ENCODE measurements at regions not wholly inside any gene's neighbourhood (a gene's known extent, or its start where the extent isn't known, plus 50 kb on each side); places are given as distances from the start of the nearest gene placed in this dataset.

DNA sequence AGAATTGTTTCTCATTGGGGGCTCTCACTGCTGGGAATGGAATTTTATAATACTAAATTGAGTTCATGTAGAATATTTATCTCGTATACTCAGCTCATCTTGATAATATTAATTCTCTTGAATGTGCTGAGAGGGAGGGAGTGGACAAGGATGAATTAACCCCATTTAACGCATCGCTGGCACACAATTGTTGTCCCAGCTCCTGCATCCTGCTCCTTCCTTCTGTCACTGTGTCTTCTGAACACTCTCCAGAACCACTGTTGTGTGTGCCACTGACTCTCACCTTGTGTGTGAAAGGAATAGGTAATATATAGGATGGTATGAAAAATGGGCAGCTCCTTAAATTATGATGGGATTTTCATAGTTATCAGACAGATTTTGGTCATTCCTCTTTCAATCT, 267.3 kb downstream of the MTRR start:
- no peak for DNase-seq (ENCODE audit: extremely low read depth in 1 of 2, low read depth in 1 of 2)

DNA sequence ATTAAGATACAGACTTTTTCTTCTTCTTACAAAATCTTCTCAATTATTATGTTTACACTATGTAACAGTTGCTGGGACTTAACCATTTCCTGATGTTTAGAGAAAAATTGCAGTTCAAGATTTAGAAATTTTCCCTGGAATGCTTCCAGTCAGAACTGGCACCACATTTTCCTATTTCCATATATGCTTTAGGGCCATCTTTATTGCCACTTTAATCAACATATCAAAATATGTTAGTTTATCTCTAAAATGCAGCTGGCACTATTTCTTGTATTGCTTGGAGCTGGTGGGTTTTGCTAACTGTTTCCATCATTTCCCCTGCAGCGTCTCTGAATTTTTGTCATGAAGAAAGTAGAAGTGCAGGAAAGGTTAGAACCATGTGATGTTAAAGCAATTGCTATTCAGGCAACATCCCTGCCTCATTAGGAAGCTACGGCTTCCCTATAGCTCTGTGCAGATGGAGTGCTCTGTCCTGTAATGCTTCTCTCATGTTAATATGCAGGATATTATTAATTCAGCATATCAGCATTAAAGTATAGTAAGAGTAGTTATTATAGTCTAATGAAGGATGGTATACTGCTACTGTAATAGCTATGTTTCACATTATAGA, 269.1 kb downstream of the MTRR start:
- no peak for DNase-seq (ENCODE audit: extremely low read depth in 1 of 2, low read depth in 1 of 2)

DNA sequence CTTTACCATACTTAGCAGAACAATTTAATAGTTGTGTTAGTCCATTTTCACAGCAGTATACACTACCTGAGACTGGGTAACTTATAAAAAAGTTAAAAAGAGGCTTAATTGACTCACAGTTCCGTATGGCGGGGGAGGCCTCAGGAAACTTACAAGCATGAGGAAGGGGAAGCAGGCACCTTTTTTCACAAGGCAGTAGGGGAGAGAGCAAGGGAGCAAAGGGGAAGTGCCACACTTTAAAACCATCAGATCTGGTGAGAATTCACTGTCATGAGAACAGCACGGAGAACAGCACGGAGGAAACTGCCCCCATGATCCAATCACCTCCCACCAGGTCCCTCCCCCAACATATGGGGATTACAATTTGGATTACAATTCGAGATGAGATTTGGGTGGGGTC, 269.9 kb downstream of the MTRR start:
- no peak for DNase-seq (ENCODE audit: extremely low read depth in 1 of 2, low read depth in 1 of 2)

DNA sequence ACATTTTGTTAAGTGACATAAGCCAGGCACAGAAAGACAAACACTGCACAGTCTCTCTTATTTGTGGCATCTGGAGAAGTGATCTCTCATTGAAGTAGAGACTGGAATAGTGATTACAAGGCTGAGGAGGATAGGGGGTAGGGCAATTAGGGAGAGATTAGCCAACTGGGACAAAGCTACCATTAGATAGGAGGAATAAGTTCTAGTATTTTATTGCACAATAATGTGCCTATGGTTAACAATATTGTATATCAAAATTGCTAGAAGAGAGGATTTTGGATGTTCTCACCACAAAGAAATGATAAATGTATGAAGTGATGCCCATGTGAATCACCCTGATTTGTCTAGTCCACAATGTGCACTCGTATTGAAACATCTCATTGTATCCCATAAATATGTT, 281.8 kb downstream of the MTRR start:
- no peak for DNase-seq (ENCODE audit: extremely low read depth in 1 of 2, low read depth in 1 of 2)

DNA sequence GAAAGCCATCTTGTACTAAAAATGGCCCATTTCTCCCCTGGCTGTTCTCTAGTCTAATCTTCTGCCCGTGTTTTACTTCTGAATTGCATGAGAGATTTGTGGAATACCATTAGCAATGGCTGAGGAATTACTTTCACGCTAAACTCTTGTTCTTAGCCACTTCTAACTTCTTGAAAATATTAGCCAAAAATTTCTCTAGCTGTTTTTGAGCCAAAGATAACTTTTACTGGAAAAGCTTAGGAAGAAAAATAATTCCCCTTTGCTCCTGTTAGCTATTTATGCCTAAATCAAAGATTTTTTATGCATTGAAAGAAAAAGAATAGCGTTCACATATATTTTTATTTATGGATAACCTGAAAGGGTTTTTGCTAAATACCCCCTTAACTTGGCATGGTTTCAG, 287.8 kb downstream of the MTRR start:
- no peak for DNase-seq (ENCODE audit: extremely low read depth in 1 of 2, low read depth in 1 of 2)

DNA sequence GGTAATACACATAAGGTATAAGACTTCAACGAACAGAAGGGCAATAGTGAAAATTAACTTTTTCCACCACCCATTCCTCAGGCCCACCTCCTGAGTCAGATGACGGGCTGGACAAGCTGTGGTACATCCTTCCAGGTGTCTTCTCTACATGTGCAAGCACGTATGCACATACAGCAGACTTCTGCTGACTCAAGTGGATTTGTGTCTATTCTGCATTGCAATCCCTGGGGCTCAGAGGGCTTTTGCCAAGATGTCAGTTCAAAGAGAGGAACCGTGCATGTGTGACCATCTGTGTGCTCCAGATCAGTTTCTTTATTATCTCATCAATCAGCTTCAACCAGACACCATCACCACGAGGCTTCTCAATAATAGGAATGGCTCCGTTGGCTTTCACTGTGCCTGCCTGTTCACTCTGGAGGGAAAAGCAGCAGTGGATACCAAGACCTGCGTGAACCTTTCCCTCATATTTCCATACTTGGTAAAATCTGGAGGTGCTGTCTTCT, 288.4 kb downstream of the MTRR start:
- no peak for DNase-seq (ENCODE audit: extremely low read depth in 1 of 2, low read depth in 1 of 2)

DNA sequence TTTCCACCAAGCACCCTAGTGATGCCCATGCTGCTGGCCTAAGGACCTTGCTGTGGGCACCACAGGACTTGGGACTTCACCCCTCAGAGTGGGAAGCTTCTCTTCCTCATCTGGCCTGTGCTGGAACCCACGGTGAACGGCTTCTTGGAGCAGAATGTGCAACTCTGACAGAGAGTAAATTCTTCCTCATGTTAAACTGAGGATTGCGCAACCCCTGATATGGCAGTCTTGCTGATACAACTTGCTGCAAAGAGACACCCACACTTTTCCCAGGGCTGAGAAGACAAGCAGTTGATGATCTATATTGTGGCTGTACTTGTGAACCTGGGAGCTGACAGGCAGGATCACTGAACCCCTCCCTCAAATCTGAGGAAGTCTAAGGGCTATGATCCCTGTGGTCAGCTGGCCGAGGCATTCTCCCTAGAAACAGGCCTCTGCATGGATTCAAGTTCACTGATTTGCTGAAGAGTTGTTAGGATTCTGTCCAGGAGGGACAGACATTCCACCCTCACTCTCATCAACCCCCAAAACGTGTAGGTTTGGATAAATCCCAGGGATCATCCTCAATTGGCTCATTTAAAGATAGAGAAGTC, 307.2 kb downstream of the MTRR start:
- no peak for DNase-seq (ENCODE audit: extremely low read depth in 1 of 2, low read depth in 1 of 2)

DNA sequence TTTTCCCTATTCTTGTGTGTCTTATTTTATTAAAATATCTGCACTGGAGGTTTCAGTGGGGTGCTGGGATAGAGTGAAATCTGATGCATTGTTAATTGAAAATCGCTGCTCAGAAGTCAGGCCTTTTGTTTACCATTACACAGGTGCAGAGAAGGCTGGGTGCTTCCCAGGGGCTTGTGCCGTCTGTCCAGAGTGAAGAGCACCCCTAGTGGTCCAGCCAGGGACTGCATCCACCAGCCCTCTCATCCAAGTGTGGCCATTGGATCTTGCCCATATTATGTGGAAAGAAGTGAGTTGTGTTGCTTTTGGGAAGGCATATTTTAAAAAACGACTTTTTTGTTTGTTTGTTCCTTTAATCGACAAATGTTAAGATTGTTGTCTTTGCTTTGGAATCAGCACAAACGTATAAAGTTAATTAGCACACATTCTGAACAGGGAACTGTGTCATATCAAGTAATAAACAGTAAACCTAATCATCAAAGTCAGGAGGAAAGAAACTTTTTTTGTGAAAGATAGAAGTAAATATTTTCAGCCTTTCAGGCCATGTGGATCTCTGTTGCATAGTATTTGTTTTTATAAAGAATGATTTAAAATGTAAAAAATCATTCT, 315.6 kb downstream of the MTRR start:
- peak; percentile 1 to 11 for DNase-seq (ENCODE audit: extremely low read depth in 1 of 2, low read depth in 1 of 2)

DNA sequence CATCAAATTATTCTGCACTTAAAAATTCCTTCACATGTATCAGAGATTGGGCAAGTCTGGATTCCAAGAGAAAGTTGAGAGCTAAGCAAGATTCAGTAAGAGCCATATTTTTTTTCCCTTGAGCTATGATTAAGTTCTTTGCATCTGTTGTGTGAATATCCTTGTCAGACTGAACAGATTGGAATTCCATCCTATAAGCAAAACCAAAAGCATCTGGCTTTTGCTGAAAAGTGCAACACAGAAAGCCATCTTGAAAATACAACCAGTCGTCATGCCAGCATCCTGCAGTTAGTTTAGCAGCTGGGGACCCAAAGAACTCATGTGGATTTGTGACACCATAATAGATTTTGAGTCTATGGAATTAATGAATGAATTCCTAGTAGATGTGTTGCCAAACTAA, 316.9 kb downstream of the MTRR start:
- DNase-seq (ENCODE audit: extremely low read depth in 1 of 2, low read depth in 1 of 2): no peak

DNA sequence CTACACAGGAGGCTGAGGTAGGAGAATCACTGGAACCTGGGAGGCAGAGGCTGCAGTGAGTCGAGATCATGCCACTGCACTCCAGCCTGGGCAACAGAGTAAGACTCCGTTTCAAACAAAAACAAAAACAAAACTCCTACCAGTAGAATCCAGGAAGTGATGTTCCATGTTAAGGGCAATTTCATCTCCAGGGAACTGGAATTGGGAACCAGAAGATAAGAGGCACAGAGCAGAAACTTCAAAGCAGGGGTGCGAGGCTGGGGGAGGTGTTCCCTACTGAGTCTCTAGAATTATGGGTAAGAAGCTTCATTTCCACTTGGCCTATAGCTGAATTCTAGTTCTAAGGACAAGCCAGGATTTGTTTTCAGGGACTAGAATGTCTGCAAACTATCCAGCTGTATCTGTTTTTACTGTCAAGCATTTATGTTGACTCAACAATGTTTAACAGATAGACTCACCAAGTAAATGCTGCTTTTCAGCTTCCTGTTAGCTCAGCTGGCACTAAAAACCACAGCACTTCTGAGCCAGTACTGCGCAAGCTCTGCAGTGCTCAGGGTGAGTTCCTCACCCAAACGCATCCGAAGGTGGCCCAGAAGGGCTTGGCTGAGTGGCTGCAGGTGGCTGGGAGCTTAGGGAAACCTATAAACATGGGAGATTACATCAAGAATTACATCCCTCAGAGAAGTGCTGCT, 320.1 kb downstream of the MTRR start:
- no peak for DNase-seq (ENCODE audit: extremely low read depth in 1 of 2, low read depth in 1 of 2)

DNA sequence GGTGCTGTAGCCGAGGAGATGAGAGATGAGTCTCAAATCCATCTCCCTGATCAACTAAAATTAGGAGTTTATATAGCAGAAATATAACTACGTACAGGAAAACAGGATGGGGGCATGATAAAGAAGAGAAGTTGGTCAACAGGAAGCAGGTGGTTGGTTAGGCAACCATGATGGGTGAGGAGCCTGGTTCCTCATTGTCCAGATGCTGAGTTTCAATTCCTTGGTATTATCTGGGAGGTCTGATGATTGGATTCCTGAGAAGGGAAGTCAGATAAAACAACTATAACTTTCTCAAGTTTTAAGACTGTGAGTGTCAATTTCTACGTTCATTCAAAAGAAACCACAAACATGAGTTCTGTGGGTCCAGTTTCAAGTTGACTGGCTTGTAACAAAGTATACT, 323.9 kb downstream of the MTRR start:
- no peak for DNase-seq (ENCODE audit: extremely low read depth in 1 of 2, low read depth in 1 of 2)

DNA sequence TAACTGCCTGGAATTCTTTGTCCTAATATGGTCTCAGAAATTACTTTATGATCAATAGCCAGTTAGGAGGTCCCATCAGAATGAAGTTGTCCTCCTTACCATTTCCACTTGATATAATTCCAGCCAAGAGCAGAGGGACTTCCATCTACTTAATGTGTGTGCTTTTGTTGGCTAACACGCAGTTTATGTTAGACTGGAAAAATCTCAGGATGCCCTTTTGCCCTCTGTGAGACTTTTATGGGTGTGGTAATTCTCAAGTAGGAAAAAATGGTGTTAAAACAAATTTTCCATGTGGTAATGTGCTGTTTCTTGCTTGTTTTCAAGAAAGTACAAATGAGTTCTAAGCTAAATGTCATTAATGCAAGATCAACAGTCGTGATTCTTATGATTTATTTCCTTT, 327.1 kb downstream of the MTRR start:
- DNase-seq (ENCODE audit: extremely low read depth in 1 of 2, low read depth in 1 of 2): no peak

DNA sequence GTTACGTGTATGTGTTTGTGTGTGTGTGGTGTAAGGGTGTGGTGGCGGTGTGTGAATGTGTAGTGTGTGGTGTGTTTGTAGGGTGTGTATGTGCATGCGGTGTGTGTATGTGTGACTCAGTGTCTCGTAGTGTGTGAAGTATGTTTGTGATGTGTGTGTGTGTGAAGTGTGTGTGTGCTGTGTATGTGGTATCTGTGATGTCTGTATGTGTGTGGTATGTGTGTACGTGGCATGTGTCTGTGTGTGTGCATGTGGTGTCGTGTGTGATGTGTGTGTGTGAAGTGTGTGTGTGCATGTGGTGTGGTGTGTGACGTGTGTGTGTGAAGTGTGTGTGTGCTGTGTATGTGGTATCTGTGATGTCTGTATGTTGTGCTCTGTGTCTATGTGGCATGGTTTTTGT, 339.4 kb downstream of the MTRR start:
- no peak for DNase-seq (ENCODE audit: extremely low read depth in 1 of 2, low read depth in 1 of 2)

DNA sequence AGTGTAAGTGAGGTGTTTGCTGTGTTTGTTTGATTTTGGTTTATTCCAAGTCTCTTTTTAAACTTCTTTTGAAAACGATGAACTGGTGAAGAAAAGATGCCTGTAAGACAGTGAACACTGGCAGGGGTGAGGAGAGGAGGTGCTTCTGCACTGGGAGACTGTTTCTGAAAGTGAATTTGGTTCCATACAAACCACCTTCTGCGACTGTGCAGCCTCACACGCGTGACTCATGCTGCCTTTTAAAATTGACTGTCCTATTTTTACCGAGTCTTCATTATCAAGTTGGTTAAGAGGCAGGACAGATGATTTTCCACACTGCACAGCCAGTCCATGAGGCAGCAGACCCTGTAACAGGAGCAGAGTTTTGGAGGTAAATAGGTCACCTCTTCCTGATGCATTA, 340.6 kb downstream of the MTRR start:
- no peak for DNase-seq (ENCODE audit: extremely low read depth in 1 of 2, low read depth in 1 of 2)

DNA sequence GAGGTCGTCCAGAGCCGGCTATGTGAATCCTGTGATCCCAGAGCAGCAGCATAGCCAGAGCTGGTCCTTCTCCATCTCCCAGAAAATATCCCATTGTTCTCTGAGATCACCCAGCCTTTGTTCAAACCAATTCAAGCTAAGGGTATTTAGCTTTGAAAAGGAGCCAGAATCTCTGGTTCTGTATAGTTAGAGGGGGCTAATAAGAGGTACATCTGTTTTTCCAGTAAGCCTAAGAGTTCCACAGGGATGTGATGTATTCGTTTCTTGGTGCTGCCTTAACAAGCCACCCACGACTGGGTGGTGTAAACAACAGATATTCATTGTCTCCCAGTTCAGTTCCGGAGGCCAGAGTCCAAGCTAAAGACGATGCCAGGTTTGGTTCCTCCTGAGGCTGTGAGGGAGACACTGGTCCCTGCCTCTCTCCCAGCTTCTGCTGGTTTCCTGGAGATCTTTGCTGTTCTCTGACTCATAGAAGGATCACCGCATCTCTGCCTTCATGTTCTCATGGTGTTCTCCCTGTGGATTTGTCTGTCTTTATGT, 344.8 kb downstream of the MTRR start:
- DNase-seq (ENCODE audit: extremely low read depth in 1 of 2, low read depth in 1 of 2): no peak

DNA sequence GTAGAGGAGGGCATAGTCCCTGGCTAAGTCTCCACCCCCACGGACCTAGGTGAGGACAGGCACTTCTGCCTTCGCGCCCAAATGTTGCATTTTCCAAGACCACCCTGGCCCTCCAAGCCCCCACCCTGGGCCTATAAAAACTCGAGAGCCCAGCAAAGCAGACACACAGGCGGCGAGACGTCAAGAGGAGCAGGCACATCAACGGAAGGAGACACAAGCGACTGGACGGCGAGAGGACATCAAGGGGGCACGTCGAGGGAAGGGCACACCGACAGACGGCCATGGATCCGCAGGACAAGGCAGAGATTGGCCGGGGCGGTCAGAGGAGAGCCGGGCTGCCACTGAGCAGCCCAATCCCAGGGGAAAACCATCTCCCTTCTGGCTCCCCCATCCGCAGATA, 348.0 kb downstream of the MTRR start:
- no peak for DNase-seq (ENCODE audit: extremely low read depth in 1 of 2, low read depth in 1 of 2)

DNA sequence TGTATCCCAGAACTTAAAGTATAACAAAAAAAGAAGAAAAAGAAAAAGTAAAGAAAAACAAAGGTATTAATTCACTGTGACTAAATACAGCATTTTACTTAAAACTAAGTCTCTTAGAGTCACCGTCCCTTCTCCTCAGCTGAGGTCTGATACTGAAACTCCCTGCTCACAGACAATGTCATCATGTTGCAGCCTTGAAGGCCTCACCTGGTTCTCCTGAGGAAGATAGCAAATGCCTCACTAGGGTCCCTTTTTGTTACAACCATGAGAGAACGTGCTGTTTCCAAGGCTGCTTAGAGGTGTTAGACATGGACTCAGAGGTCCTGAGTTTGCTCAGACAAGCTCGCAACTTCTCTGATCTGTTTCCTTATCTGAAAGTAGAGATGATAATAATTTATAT, 357.2 kb downstream of the MTRR start:
- no peak for DNase-seq (ENCODE audit: extremely low read depth in 1 of 2, low read depth in 1 of 2)

DNA sequence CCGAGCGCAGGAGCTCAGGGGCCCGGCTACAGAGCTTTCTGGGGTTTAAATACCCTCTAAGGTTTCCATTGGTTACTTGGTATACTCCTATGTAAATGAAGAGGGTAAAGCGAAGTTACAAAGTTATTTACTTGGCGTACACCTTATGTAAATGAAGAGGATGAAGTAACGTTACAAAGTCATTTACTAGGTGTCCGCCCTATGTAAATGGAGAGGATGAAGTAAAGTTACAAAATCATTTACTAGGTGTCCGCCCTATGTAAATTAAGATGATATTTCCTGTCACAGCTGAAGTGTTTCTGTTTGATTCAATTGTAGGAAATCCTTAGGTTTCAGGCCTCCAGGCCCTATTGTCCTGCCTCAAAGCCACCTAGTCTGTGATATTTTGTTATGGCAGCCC, 358.2 kb downstream of the MTRR start:
- DNase-seq (ENCODE audit: extremely low read depth in 1 of 2, low read depth in 1 of 2): no peak

DNA sequence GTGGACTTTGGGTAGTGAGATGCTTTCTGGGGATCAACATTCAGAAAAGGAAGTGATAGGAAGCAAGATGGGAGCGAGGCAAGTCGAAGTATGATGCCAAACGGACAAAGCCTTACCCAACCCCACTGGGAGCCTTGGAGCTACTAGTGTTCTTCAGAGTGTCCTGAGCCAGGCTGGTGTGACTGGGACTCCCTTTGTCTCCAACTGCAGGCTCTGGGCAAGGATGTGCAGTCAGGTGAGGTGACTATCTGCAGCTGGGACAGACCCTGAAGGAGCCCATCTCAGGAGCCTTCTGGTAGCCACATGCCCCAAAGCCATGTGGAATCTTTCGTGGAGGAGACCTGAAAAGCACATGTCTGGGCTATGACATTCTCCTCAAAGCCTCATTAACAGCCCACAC, 360.6 kb downstream of the MTRR start:
- no peak for DNase-seq (ENCODE audit: extremely low read depth in 1 of 2, low read depth in 1 of 2)

DNA sequence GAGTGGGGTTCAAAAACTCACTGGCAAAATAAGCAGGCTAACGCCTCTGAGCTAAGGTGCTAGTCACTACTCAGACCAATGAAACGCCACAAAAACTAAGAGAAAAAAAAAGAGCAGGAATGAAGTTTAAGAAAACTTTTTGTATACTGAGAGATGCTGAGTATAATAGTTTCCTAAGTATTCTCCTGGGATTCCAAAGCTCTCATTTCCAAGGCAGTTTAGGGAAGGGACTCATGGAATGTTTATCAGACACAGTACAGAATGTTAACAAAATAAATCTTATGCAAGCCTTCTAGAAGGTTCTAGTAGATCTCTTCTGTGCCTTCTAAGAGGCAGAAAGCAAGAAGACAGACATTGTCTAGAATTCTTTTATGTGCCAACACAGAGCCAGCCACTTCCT, 361.9 kb downstream of the MTRR start:
- DNase-seq (ENCODE audit: extremely low read depth in 1 of 2, low read depth in 1 of 2): no peak

DNA sequence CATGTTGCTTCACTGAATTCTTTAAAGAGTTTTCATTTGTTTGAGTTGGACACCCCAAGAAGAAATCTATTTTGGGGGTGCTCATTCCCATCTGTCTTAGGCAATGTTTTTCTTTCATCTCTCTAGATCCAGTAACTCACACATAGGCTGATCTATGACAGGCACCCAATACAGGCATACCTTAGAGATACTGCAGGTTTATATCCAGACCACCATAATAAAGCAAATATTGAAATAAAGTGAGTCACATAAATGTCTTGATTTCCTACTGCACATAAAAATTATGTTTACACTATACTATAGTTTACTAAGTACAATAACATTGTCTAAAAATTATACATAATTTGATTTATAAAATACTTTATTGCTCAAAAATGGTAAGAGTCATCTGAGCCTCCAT, 364.5 kb downstream of the MTRR start:
- DNase-seq (ENCODE audit: extremely low read depth in 1 of 2, low read depth in 1 of 2): no peak

Measured in stimulated activated CD8-positive, alpha-beta memory T cell treated with anti-CD3 and anti-CD28 coated beads, Interleukin-7, amount 100 ng/mL, for 48 hours (primary cell).